ENCODE measurements at regions not wholly inside any gene's neighbourhood (a gene's known extent, or its start where the extent isn't known, plus 50 kb on each side); places are given as distances from the start of the nearest gene placed in this dataset.

DNA sequence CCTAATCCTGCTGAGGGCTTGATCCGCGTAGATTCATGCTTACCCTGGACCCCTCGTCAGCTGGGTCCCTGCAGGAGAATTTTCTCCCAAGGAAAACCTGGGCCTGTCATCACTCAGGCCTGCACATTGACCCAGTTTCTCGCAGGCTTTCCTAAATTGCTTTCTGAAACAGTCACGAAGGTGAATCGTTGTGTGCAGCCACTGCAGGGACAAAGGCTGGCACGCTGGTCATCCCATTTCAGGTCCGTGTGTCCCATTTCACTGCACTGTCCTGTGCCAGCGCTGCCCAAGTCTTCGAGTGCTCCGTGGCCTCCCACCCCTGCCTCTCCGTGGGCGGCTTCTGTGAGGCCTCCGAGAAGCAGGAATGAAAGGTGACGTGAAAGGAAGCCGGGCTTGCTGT, 62.8 kb upstream of the YWHAQ start:
- TF ChIP-seq, protein P1, sequence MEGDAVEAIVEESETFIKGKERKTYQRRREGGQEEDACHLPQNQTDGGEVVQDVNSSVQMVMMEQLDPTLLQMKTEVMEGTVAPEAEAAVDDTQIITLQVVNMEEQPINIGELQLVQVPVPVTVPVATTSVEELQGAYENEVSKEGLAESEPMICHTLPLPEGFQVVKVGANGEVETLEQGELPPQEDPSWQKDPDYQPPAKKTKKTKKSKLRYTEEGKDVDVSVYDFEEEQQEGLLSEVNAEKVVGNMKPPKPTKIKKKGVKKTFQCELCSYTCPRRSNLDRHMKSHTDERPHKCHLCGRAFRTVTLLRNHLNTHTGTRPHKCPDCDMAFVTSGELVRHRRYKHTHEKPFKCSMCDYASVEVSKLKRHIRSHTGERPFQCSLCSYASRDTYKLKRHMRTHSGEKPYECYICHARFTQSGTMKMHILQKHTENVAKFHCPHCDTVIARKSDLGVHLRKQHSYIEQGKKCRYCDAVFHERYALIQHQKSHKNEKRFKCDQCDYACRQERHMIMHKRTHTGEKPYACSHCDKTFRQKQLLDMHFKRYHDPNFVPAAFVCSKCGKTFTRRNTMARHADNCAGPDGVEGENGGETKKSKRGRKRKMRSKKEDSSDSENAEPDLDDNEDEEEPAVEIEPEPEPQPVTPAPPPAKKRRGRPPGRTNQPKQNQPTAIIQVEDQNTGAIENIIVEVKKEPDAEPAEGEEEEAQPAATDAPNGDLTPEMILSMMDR (conservative IDR thresholded peaks at IDR 0.05), result no peak
- TF ChIP-seq ZFX (IDR thresholded peaks at IDR 0.05), result no peak

Measured in C4-2B (cell line).